Iris pigment epithelial cell (primary cell): ENCODE measurements at regions not wholly inside any gene's neighbourhood (a gene's known extent, or its start where the extent isn't known, plus 50 kb on each side); places are given as distances from the start of the nearest gene placed in this dataset.

Experiments used
- DNase-seq: peaks from one replicate; pipeline ENCODE4 v3.0.0-alpha.2; 2011; ENCODE audit warnings: low read depth

- DNase-seq: no peak
Measured at GRCh38 chr4:181950372-181951127, 292.7 kb upstream of the TENM3 start.

DNA sequence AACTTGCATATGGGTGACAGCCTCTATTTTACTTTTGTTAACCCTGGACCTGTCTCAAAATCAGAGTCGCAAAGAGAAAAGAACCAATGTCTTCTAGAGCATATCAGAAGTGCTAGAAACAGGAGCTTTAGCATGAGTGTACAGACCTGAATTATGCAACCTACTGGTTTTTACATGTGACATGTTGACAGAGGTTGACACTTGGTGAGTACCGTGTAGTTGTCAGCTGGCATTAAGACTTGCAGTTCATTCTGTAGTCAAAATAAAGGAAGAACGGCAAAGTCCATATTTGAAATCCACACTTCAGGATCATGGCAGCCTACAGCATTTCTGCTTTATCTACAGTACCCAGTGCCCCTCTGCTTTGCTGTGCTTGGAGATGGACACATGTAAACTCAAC is 291.9 kb upstream of the TENM3 start:
- DNase-seq: no peak

GRCh38 chr4:181952478-181952877 is 290.7 kb upstream of the TENM3 start:
- DNase-seq: peak; percentile 95

DNA sequence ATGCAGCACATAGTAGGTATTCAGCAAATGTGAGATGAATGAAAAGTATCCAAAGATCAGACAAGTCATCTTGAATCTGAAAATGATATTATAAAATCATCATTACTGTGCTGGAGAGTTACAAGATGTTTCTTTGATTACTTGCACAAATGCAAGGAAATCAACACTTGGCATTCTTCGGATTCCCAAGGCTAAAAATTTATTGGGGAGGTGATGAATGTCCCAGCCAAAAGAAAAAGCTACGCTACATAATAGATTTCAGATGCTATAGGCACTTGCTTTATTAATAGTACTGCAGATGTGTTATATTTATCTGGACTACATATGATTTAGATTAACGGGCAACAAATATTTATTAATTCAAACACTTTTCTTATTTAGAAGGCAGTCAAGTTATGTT is 286.7 kb upstream of the TENM3 start:
- DNase-seq: no peak

- peak; percentile 88 for DNase-seq
Measured at GRCh38 chr4:181957088-181957487, 286.1 kb upstream of the TENM3 start.

- DNase-seq: peak; percentile 43
Measured at GRCh38 chr4:181958446-181958845, 284.8 kb upstream of the TENM3 start.

DNA sequence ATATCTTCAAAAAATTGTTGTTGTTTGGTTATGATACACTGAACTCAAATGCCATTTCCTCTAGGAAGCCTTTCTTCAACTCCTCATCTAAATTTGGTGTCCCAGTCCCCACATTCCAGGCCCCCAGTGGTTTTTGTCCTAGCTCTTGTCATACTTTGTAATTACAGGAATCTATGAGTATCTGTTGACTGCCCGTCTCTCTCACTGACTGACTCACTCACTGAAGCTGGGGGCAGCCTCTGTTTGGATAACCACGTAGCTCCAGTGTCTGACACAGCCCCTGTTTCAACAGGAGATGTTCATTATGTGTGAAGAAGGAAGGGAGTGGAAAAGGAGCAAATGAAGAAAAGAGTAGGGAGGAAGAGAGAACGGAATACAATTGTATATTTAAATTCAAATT is 284.1 kb upstream of the TENM3 start:
- peak; percentile 92 for DNase-seq

- DNase-seq: no peak
Measured at GRCh38 chr4:181960384-181960783, 282.8 kb upstream of the TENM3 start.

GRCh38 chr4:181962321-181962720 is 280.9 kb upstream of the TENM3 start:
- DNase-seq: no peak

- no peak for DNase-seq
Measured at GRCh38 chr4:181964731-181965130, 278.5 kb upstream of the TENM3 start.

- DNase-seq: peak; percentile 46
Measured at GRCh38 chr4:181966104-181966551, 277.1 kb upstream of the TENM3 start.

GRCh38 chr4:181967401-181967800 is 275.8 kb upstream of the TENM3 start:
- no peak for DNase-seq

DNA sequence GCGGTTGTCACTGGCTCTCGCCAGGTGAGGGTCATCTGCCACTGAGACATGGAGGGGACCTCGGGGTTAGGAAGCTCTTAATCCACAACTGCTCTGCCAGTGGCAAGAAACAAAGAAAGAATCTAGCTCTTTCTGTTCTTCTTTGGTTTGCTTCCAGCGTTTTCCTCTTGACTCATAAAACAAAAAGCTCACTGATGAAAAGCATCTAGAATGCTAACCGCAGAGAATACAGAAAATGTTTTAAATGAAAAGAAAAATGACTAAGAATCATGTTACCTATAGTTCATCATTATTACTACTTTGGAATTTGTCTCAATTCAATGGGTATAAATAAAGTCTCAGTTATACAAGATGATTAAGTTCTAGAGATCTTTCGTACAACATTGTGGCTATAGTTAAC is 274.8 kb upstream of the TENM3 start:
- DNase-seq: peak; percentile 76

DNA sequence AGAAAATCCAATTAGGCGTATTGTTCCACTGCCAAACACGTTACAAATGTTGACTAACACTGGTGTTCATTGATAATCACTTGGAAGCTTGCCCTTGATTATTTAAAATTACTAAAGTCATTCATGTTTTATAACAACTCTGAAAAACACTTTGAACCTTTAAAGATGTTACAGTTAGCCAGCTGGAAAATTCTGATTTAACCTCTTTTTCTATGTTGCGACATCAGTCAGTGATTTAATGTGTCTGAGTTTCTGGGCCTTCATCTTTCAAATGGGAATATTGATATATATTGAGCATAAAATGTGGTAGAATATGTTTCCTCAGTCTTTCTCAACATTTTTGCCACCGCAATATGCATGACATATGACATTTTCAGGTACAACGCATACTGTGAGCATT is 274.1 kb upstream of the TENM3 start:
- no peak for DNase-seq

DNA sequence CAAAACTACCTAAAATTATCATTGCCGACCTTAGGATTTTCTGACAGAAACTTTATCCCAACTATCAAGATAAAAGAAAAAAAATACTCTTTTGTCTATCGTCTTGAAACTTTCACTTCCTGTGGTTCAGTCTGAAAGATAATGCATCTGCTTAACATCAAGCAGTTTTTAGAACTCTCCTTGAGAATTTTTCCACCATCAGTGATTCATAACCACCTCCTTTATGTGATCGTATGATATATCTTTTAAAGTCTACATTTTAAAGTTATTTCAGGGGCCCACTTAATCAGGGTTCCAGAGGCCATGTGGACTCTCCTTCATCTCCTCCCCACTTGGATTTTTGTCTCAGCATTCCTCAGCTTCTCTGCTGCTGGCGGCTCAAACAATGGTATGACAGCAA is 272.8 kb upstream of the TENM3 start:
- DNase-seq: peak; percentile 27

DNA sequence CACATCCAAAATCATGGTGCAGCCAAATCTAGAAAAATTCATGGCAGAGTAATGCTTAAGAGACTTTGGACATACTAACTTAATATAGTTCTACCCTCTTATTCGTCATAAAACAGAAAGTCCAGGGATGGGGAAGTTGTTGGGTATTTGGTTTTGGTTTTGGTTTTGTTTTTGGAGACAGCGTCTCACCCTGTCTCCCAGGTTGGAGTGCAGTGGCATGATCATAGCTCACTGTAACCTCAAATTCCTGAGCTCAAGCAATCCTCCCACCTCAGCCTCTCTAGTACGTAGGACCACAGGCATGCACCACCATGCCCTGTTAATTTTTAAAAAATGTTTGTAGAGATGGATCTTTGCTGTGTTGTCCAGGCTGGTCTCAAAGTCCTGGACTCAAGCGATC is 271.8 kb upstream of the TENM3 start:
- DNase-seq: no peak

GRCh38 chr4:181971973-181972372 is 271.2 kb upstream of the TENM3 start:
- no peak for DNase-seq

- DNase-seq: no peak
Measured at GRCh38 chr4:181976764-181977163, 266.4 kb upstream of the TENM3 start.

- no peak for DNase-seq
Measured at GRCh38 chr4:181982437-181982836, 260.8 kb upstream of the TENM3 start.

GRCh38 chr4:181982856-181983255 is 260.3 kb upstream of the TENM3 start:
- DNase-seq: no peak

DNA sequence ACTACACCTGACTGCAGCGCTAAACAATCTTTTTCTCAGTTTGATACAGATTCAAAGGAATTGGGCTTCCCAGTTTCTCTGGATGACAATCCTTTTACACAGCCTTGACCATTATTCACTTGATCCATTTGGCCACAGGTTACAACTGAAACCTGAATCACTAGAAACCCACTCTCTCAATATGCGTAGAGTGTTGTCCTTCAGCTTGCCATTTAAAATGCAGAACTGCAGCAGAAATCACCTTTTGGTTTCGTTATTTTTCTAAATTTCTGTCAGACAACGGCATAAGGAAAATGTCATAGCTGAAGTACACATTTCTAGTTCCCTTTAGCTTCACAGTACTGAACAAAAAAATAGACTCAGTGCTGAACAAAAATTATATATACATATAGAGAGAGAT is 255.8 kb upstream of the TENM3 start:
- no peak for DNase-seq

DNA sequence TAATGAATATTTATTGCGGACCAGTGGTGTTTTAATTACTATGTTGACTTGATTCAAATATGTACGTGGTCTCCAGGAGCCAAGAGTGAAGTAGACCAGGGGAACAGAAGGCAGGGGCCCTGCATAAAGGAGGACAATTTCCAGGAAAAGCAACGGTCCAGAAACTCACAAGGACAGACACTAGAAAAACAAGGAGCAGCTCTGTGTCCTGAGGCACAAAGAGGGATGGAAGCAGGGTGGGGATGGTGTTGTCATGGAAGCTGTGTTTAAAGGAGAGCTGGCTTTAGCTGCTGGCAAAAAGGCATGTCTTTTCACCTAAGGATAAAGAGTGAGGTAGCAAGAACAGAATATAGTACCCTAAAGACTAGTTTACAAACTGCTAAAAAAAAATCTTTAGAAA is 254.1 kb upstream of the TENM3 start:
- no peak for DNase-seq

DNA sequence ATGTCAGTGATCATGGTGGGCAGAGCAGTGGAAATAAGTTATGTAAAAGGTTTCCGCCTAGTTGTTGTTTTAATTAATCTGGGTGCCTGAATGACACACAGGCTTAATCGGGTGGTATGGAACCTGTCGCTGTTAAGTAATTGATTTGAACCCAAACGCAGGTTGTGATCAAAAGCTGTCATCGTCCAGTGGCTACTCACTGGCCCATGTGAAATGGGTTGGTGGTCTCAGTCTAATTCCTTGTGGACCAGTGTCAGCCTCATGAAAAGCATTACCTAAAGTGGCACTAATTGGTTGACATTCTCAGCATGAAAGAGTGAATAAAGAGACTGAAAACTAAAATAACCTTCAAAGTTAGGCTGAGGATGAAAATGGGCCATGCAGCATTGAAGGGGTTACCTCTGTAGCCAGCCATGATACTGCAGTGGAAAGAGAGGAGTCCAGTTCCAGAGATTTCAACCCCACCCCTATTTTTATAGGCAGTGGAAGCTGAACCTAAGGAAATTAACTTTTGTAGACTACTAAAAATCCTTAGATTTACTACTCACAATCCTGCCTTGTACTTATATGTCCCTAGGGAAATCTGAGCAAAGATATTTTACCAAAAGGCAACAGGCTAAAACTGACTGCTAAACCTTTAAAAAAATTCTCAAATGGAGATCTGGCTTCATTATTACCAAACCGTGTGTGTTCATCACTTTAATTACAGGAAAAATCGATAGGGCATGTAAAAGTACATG is 251.7 kb upstream of the TENM3 start:
- DNase-seq: no peak
